OCI-LY3 (cell line): ENCODE measurements at regions not wholly inside any gene's neighbourhood (a gene's known extent, or its start where the extent isn't known, plus 50 kb on each side); places are given as distances from the start of the nearest gene placed in this dataset.
A peak's percentile ranks its signal among the peaks of the same experiment; 100 is the strongest.

Source experiments
- H2AFZ ChIP-seq: fragments of 200-600, 300-600 bp; shearing (Covaris generic); 2 replicates; pipeline ENCODE4 v1.6.0; 2014; ENCODE audit warnings: antibody characterized with exemption, low read depth, low read length
- H3K27ac ChIP-seq: fragments of 200-600, 300-600 bp; sonication (generic); 2 replicates; pipeline ENCODE4 v1.5.1; 2014; ENCODE audit warnings: mild to moderate bottlenecking, low read length, moderate library complexity, mixed read lengths
- H3K27me3 ChIP-seq: fragments of 200-600, 300-600 bp; sonication (generic); 2 replicates; pipeline ENCODE4 v1.6.1; 2014; ENCODE audit warnings: low read depth, low read length, mixed read lengths
- H3K36me3 ChIP-seq: fragments of 200-600, 300-600 bp; sonication (generic); replicated peaks from 2 replicates; pipeline ENCODE3; 2014; ENCODE audit warnings: low read depth, low read length, mixed read lengths
- H3K4me1 ChIP-seq: fragments of 300-600, 200-600 bp; sonication (generic); 2 replicates; pipeline ENCODE4 v1.6.1; 2014; ENCODE audit warnings: low read length, mixed read lengths
- H3K4me2 ChIP-seq: fragments of 200-600, 300-600 bp; sonication (generic); 2 replicates; pipeline ENCODE4 v1.6.1; 2014; ENCODE audit warnings: low read length, mixed read lengths
- H3K4me3 ChIP-seq: fragments of 300-600, 200-600 bp; sonication (generic); 2 replicates; pipeline ENCODE4 v1.5.1; 2014; ENCODE audit warnings: antibody characterized with exemption, mild to moderate bottlenecking, low read length, moderate library complexity
- H3K79me2 ChIP-seq: fragments of 300-600, 200-600 bp; shearing (Covaris generic); 2 replicates; pipeline ENCODE4 v1.6.1; 2014; ENCODE audit warnings: mild to moderate bottlenecking, low read length, mixed read lengths
- H3K9ac ChIP-seq: fragments of 300-600, 200-600 bp; shearing (Covaris generic); 2 replicates; pipeline ENCODE4 v1.6.0; 2014; ENCODE audit warnings: mild to moderate bottlenecking, low read length, moderate library complexity
- H3K9me3 ChIP-seq: fragments of 200-600, 300-600 bp; shearing (Covaris generic); 2 replicates; pipeline ENCODE4 v1.6.1; 2014; ENCODE audit warnings: low read length, mixed read lengths; ENCODE audit not compliant: insufficient read depth
- H4K20me1 ChIP-seq: fragments of 200-600, 300-600 bp; sonication (generic); 2 replicates; pipeline ENCODE4 v1.6.1; 2016; ENCODE audit warnings: low read length, mixed read lengths; ENCODE audit not compliant: insufficient read depth
- EZH2phosphoT487 ChIP-seq: fragments of 200-600 bp; shearing (Covaris generic); IDR thresholded peaks from 2 replicates; pipeline ENCODE4 v1.6.1; 2018; ENCODE audit warnings: antibody characterized with exemption, mixed run types, low read depth
- TF ChIP-seq, protein P1 (sequence below): fragments of 200-600, 300-600 bp; sonication (generic); IDR thresholded peaks from 2 replicates; pipeline ENCODE4 v1.5.1; 2014; ENCODE audit warnings: antibody characterized with exemption, low read length, low read depth

DNA sequence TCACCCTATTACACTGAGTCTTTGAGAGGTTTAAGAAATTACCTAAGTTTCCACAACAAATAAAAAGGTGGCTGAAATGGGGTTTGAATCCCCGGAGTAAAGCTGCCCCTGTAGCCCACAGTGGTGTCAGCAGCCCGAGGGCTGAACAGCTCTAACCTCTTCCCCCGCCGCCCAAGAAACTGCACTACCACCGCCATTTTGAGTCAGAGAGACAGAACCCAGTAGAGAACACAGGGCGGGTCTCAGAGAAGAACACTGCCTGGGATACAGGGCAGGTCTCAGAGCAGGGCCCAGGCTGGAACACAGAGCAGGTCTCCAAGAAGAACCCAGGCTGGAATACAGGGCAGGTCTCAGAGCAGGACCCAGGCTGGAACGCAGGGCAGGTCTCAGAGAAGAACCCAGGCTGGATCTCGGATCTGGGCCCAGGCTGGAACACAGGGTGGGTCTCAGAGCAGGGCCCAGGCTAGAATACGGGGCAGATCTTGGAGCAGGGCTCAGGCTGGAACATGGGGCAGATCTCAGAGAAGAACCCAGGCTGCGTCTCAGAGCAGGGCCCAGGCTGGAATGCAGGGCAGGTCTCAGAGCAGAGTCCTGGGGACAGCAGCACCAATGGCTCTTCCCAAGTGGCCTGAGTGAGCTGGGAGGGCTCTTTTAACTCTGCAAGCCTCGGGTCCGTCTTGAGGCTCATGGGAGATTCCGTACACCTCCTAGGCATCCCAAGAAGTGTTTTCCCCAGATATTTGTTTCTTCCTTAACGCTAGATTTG is 85.9 kb upstream of the LANCL2 start:
- no peaks in the 10 kb centered on the region for H3K4me1 ChIP-seq
- TF ChIP-seq EZH2phosphoT487, result no peak
- TF ChIP-seq, protein P1, sequence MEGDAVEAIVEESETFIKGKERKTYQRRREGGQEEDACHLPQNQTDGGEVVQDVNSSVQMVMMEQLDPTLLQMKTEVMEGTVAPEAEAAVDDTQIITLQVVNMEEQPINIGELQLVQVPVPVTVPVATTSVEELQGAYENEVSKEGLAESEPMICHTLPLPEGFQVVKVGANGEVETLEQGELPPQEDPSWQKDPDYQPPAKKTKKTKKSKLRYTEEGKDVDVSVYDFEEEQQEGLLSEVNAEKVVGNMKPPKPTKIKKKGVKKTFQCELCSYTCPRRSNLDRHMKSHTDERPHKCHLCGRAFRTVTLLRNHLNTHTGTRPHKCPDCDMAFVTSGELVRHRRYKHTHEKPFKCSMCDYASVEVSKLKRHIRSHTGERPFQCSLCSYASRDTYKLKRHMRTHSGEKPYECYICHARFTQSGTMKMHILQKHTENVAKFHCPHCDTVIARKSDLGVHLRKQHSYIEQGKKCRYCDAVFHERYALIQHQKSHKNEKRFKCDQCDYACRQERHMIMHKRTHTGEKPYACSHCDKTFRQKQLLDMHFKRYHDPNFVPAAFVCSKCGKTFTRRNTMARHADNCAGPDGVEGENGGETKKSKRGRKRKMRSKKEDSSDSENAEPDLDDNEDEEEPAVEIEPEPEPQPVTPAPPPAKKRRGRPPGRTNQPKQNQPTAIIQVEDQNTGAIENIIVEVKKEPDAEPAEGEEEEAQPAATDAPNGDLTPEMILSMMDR, result no peak
- H3K27me3 ChIP-seq, result no peaks in the 10 kb centered on the region
- no peak overlapping the region for H3K4me3 ChIP-seq
- H3K79me2 ChIP-seq, result no peaks in the 10 kb centered on the region
- no peak overlapping the region for H3K27ac ChIP-seq
- no peak overlapping the region for H3K9ac ChIP-seq
- H3K36me3 ChIP-seq, result no peaks in the 10 kb centered on the region
- H2AFZ ChIP-seq, result no peak overlapping the region
- no peaks in the 10 kb centered on the region for H3K9me3 ChIP-seq
- H4K20me1 ChIP-seq, result no peaks in the 10 kb centered on the region
- H3K4me2 ChIP-seq, result no peak overlapping the region

GRCh38 chr7:55280031-55280454 is 85.1 kb upstream of the LANCL2 start:
- Histone ChIP-seq H3K4me1 (no peaks in the 10 kb centered on the region), H3K4me2 (no peak overlapping the region), H3K79me2 (no peaks in the 10 kb centered on the region), H3K27me3 (no peaks in the 10 kb centered on the region), H3K36me3 (no peaks in the 10 kb centered on the region), H3K9me3 (no peaks in the 10 kb centered on the region), H3K4me3 (no peak overlapping the region), H4K20me1 (no peaks in the 10 kb centered on the region), H3K27ac (no peak overlapping the region), H2AFZ (0 out of 2 replicates have a peak overlapping the region, but pooled peaks have one; percentile 64), H3K9ac (no peak overlapping the region)
- TF ChIP-seq, protein P1, result peak; percentile 79
- no peak for TF ChIP-seq EZH2phosphoT487

GRCh38 chr7:55285665-55286064 is 79.5 kb upstream of the LANCL2 start:
- Histone ChIP-seq H3K27ac (no peak overlapping the region), H3K9ac (no peak overlapping the region)

GRCh38 chr7:55286666-55287065 is 78.5 kb upstream of the LANCL2 start:
- H3K4me3 ChIP-seq, result no peak overlapping the region
- no peaks in the 10 kb centered on the region for H3K79me2 ChIP-seq
- no peak overlapping the region for H3K9ac ChIP-seq
- H3K9me3 ChIP-seq, result no peaks in the 10 kb centered on the region
- H4K20me1 ChIP-seq, result no peaks in the 10 kb centered on the region
- no peak overlapping the region for H2AFZ ChIP-seq
- no peak for TF ChIP-seq EZH2phosphoT487
- TF ChIP-seq, protein P1, result no peak
- no peaks in the 10 kb centered on the region for H3K36me3 ChIP-seq
- H3K4me2 ChIP-seq, result no peak overlapping the region
- H3K27ac ChIP-seq, result no peak overlapping the region
- H3K4me1 ChIP-seq, result 0 out of 2 replicates have a peak, but pooled peaks cover 10% of the 10 kb centered on the region
- H3K27me3 ChIP-seq, result no peaks in the 10 kb centered on the region

More at GRCh38 chr7:55285665-55286064, 79.5 kb upstream of the LANCL2 start:
- Histone ChIP-seq H3K27me3 (no peaks in the 10 kb centered on the region), H3K4me1 (0 out of 2 replicates have a peak, but pooled peaks cover 10% of the 10 kb centered on the region), H3K4me2 (no peak overlapping the region), H3K9me3 (no peaks in the 10 kb centered on the region), H3K4me3 (no peak overlapping the region), H2AFZ (no peak overlapping the region), H3K79me2 (no peaks in the 10 kb centered on the region), H3K36me3 (no peaks in the 10 kb centered on the region), H4K20me1 (no peaks in the 10 kb centered on the region)
- TF ChIP-seq, protein P1, result no peak
- TF ChIP-seq EZH2phosphoT487, result no peak
